GM19035 (cell line): ENCODE measurements at regions not wholly inside any gene's neighbourhood (a gene's known extent, or its start where the extent isn't known, plus 50 kb on each side); places are given as distances from the start of the nearest gene placed in this dataset.

Source experiments
- ATAC-seq: cut with Tn5 transposase; IDR thresholded peaks from one replicate; pipeline ENCODE4 v1.9.1; 2021; ENCODE audit not compliant: unreplicated experiment

GRCh38 chr22:48015701-48016100 is 1253.3 kb downstream of the TBC1D22A start:
- ATAC-seq = no peak

DNA sequence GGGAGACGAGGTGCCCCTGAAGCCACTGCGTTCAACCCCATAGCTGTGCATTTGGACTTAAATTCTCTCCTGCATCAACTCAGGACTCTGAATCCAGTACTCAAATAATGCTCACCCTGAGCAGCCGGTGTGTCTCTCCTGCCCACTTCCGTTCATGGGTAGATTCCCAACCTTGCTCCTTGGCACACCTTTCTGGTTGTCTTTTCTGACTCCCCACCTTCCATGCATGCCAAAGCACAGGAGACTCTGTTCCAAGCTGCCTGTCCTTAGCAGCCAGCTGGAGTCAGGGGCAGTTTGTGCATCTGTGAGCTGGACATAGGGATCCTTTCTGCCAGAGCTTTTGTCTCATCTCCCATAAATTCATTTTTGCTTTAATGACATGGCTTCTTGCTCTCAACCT is 1242.5 kb downstream of the TBC1D22A start:
- ATAC-seq = no peak

GRCh38 chr22:48004038-48004437 is 1241.6 kb downstream of the TBC1D22A start:
- ATAC-seq = no peak

- no peak for ATAC-seq
Measured at GRCh38 chr22:48001101-48001500, 1238.7 kb downstream of the TBC1D22A start.

DNA sequence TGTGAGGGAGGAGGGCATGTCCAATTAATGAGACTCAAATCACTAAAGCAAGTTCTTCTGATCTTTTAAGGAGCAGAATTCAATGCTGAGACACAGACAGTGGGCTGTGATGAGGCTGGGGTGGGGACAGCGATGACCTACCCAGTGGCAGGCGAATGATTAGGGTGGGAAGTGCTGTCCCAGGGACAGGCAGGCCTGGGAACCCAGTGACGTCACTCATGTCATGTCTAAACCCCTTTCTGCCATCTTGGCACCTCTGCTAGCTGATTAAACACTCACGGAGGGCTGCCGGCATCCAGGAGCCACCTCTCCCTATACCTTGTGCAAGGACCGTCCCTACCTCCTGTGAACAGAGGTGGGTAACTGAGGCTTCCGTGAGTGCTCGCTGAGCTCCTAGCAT is 1235.2 kb downstream of the TBC1D22A start:
- no peak for ATAC-seq

DNA sequence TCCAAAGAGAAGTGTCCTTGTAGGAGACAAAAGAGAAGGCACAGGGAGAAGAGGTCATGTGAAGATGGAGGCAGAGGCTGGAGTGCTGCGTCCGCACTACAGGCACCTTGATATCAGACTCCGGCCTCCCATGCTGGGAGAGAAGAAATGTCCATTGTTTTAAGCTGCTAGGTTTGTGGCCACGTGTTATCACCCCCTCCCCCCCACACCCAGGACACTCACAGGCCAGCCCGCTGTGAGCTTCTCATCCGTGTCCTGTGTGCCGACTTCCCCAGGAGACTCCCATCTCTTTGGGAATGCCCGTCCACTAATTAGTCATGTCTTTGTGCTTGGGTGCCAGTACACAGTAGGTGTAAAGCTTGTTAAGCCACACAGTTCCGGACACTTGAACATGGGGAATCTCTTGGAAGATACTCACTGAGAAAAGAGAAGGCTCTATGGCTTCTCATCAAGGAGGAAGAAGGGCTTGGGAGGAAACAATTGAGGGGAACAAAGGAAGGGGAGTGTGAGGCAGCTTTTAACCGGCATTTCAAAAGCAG is 1234.7 kb downstream of the TBC1D22A start:
- ATAC-seq = no peak

GRCh38 chr22:47996446-47996857 is 1234.0 kb downstream of the TBC1D22A start:
- peak; percentile 59 for ATAC-seq

GRCh38 chr22:47995718-47996117 is 1233.3 kb downstream of the TBC1D22A start:
- ATAC-seq = no peak

DNA sequence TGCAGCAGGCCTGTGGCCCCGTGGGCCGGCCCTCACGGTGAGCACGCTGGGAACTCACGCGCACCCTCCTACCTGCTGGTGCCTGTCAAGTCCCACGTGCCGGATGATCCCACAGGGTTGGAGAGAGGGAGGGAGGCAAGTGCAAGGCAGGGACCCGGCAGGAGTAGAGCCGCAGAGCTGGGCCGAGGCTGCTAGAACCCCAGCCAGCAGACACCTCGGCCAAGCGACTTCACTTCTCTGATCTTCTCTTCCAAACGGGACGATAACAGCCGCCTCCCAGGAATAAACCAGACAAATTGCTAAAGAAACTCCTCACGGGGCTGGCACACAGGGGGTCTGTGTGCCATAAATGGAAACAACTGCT is 1232.8 kb downstream of the TBC1D22A start:
- ATAC-seq = no peak

DNA sequence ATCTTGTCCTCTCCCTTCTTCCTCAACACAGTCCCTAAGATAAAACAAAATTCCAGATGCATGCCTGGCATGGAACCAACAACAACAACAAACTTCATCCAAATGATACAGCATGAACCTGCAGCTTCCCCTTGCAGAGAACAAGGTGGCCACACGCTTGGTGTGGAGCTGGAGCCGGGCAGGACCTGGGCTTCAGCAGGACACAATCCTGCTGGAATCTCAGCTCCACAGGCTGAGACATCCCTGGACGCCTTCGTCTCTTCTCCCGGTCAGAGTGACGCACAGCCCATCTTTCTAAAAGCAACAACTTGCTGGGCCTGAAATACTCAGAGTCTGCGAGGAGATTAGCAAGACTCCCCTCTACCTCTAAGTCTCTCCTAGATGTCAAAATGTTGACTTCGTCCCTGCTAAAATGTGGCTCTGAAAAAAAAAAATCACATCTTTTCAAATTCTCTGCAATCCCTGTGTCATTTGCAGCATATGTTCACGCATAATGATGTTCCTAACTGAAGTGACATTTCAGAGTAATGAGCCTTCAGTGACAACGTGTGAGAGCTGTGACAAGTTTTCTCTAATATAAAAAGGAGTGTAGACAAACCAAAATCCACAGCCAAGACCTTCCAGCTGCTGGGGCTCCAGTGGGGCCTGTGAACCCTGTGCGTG is 1232.3 kb downstream of the TBC1D22A start:
- ATAC-seq = no peak

- ATAC-seq = no peak
Measured at GRCh38 chr22:47994045-47994444, 1231.6 kb downstream of the TBC1D22A start.

DNA sequence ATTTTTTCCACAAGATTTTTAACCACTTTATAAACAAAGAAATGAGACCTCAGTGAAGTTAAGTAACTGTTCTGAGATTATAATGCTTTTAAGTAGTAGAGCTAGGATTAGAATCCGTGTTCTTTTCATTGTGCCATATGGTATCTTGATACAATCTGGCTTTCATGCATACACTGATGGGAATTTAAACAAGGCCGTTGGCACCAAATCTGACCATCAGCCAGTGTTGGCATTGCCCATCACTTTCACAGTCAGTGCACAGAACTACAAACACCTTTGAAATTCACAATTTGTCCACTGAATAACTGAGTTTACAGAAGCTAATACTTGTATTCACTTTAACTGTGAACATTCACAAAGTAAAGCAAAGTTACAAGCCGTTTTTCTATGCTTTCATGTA is 1228.0 kb downstream of the TBC1D22A start:
- no peak for ATAC-seq

DNA sequence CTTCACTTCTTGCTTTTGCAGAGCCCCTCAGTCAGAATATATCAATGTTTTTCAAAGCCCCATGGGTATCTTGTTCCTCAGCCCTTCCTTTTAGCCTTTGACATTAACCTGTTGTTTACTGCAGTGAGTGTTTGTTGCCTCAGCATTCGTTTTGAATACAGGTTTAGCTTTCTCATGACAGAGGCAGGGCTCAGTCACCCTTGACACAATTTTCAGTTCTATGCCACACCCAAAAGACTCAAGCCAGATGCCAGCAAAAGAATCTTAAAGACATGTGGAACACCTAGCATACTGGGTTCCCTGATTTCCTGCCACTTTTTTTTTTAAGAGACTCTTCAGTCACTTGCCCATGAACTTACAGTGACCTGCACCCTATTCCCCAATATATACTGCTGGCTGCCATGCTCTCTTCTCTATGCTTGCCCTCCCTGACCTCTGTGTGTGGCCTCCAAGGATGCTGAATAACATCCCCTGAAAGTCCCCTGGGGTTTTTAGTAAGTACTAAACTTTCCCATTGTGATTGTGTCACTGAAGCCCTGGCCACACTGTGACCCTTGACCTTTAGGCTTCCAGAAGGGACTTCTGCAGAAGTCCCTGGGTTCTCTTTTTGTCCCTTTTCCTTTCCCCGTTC is 1225.5 kb downstream of the TBC1D22A start:
- no peak for ATAC-seq

GRCh38 chr22:47976219-47976618 is 1213.8 kb downstream of the TBC1D22A start:
- no peak for ATAC-seq

DNA sequence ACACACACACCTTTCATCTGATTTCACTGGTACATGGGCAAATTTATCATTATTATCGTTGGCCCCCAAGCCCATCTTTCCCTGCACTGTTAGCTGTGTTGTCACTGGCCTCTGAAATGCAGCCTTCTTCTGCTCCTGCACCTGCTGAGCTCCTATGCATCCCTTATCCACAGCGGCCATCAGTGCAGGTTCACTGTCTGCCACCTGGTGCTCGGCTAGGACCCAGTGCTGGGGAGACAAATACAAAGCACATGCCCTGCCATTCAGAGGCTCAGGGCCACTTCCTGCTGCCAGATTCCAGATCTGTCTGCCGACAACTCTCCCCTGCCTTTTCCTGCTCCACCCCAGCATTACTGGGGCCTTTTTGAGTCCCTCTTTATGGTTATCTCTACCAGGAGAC is 1205.4 kb downstream of the TBC1D22A start:
- ATAC-seq = no peak

- no peak for ATAC-seq
Measured at GRCh38 chr22:47966316-47966715, 1203.9 kb downstream of the TBC1D22A start.

DNA sequence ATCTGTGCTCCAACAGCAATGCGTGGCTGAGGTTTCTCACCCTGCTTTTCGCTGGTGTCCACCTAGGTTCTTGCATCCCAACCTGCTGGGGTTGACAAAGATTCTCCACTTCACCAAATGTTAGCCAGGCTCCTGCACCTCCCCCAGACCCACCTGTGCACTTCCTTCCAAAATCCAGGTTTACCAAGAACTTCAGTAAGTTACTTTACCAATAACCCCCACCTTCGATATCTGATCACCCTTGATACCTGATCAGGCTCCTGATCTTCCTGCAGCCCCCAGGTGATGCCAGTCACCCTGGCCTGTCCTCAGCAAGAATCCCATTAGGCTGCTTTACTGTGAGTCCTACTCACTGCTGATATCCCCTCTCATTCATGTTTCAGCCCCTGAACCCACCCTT is 1203.4 kb downstream of the TBC1D22A start:
- ATAC-seq = no peak

DNA sequence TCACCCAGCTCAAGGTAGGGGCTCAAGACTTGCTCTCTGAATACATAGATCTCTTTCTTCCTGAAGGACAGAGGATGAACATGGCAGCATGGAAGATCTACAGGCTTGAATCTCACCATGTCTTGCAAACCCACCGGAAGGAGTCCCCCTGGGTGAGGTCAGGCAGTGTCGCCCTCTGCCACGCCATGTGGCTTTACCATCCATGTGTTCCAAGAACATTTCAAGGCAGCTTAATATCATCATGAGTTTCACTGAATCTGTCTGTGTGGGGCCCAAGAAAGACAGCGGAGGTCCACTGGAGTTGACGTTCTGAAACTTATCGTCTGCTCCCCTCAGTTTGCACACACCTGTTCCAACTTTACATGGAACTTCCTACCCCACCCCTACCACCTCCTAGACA is 1202.6 kb downstream of the TBC1D22A start:
- no peak for ATAC-seq

DNA sequence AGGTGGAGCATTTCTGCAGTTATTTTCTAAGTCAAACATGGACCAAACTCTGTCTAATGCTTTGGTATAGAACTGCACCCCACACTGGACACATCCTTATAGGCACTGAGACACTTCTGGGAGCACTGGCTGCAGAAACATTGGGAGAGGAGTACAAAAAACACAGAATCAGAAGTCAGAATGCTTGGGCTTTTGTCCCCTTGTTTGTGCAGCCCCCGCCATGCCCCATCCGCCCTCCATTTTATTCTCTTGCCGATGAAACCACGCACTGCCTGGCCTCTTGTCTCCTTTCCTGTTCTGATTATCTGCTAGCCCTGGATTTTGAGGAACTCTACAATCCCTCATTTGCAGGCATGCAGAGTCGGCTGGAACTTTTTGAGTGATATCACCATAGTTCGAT is 1201.2 kb downstream of the TBC1D22A start:
- no peak for ATAC-seq

GRCh38 chr22:47957649-47958048 is 1195.2 kb downstream of the TBC1D22A start:
- ATAC-seq = no peak

DNA sequence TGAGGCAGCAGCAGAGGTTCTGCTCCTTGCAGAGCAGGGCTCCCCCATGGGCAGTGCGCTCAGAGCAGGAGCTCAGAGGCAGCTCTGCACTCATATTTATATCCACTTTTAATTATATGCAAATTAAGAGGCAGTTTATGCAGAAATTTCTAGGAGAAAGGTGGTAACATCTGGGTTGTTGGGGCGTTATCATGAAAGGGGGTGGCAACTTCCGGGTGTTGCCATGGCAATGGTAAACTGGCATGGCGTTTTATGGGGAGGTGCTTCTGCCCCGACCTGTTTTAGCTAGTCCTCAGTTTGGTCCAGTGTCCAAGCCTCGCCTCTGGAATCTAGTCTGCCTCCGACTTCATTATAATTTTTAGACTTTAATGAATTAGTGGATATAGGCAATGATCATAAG is 1191.7 kb downstream of the TBC1D22A start:
- no peak for ATAC-seq

DNA sequence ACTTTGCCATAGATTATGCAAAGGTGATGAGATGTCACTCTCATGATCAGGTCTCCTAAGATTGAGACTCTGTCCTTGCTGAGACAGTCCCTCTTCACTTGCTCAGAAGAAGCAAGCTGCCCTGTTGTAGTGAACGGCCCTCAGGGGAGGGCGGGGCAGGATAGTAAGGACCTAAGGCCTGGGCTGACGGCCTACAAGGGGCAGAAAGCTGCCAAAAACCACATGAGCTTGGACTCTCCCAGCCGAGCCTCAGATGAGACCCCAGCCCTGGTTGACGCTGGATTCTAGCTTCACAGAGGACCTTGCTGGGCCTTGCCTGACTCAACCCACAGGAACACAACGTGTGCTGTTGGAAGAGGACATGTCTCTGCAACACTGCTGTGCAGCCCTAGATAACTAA is 1182.5 kb downstream of the TBC1D22A start:
- ATAC-seq = no peak
